GM03348 (cell line): ENCODE measurements at regions not wholly inside any gene's neighbourhood (a gene's known extent, or its start where the extent isn't known, plus 50 kb on each side); places are given as distances from the start of the nearest gene placed in this dataset.
A peak's percentile ranks its signal among the peaks of the same experiment; 100 is the strongest.
"Not testable (repeated sequence)": the region's sequence is repeated elsewhere in the genome, so short reads cannot be mapped to it uniquely, and the experiment has no call there.

Experiments
- DNase-seq: peaks from one replicate; pipeline ENCODE4 v3.0.0; 2012; ENCODE audit warnings: low spot score

GRCh38 chr4:42205541-42205940 lies 53.1 kb upstream of the BEND4 start:
- no peak for DNase-seq

DNA sequence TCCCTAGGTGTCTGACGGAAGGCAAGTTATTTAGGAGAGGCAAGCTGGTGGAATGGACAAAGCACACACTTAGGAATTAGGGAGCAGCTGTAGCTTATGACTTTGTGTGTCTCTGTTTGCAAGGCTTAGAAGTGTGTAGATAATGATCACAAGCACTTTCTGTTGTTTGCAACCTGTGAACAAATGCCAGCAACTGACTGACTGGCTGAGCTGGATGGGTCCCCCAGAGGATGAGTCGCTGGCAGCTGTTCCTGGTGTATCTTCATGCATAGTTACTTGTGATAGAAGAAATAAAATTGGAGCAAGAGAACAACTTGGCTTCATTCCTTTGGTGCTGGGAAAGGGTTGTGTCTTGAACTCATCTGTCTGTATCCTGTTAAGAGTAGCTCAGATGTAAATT lies 64.2 kb upstream of the BEND4 start:
- DNase-seq: no peak

DNA sequence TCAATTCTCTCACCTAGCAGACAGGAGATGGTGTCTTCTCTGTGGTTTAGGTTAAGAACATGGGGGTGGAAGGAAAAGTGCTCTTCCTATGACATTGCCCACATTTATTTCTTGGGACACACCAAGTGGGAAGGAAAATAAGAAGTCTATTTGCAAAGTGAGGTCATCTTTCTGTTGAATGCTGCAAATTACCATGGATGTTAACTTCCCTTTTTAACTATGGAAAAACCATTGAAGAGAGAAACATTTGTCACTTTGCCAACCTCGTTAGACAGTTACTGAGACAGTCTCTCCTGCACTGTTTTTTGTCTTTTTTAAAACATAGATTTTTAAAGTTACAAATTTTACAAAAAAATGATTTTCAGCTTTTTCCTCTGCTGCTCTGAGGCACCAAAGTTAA lies 72.8 kb upstream of the BEND4 start:
- no peak for DNase-seq

GRCh38 chr4:42234817-42235216 lies 82.4 kb upstream of the BEND4 start:
- DNase-seq: no peak

- DNase-seq: no peak
These were observed 83.0 kb upstream of the BEND4 start for GRCh38 chr4:42235304-42236021.

- no peak for DNase-seq
These were observed 84.6 kb upstream of the BEND4 start for GRCh38 chr4:42237010-42237409.

- no peak for DNase-seq
These were observed 85.0 kb upstream of the BEND4 start for GRCh38 chr4:42237451-42237850.

DNA sequence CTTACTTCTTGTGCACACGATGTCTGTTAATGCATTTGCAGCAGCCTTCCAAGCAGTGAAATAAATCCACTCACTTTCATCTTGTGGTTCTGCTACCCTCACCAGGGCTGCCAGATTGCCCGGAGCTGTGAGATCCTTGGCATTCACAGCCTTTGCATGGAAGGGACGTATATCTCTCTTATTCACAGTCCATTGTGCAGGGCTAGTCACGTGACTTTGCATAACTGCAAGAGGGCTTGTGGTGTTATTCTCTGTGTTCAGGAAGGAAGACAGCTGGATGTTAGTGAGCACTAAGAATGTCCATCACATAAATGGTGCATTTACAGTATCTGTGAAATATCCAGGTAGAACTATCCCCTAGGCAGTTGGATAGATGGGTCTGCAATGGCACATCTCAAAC lies 96.5 kb upstream of the BEND4 start:
- DNase-seq: no peak

GRCh38 chr4:42252315-42252714 lies 99.9 kb upstream of the BEND4 start:
- DNase-seq: no peak

GRCh38 chr4:42257645-42258044 lies 105.2 kb upstream of the BEND4 start:
- DNase-seq: not testable (repeated sequence)

DNA sequence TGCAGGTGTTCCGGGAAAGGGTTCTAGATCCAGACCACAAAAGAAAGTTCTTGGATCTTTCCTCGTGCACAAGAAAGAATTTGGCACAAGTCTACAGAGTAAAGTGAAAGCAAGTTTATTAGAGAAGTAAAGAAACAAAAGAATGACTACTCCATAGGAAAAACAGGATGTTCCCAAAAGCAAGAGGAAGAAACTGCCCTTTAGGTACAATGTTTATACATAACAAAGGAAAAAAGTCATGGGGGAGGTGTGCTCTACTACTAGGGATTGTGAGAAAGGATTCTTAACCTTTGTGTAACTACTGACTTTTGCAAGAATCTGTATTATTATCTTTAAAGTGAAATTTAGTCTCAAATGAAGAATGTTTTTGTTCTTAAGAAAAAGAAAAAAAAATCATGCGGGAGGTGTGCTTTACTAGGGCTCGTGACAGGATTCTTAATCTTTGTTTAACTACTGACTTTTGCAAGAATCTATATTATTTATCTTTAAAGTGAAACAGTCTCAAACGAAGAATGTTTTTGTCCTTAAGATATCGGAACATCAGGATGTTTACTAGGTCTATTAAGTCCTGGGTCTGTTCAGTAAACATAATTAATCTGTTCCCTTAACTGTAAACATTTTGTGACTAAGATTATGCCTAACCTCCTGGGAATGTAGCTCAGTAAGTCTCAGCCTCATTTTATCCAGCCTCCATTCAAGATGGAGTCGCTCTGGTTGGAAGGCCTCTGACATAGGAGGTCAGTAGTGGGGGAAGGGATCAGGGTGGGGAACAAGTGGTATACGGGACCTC lies 110.4 kb upstream of the BEND4 start:
- DNase-seq: no peak

DNA sequence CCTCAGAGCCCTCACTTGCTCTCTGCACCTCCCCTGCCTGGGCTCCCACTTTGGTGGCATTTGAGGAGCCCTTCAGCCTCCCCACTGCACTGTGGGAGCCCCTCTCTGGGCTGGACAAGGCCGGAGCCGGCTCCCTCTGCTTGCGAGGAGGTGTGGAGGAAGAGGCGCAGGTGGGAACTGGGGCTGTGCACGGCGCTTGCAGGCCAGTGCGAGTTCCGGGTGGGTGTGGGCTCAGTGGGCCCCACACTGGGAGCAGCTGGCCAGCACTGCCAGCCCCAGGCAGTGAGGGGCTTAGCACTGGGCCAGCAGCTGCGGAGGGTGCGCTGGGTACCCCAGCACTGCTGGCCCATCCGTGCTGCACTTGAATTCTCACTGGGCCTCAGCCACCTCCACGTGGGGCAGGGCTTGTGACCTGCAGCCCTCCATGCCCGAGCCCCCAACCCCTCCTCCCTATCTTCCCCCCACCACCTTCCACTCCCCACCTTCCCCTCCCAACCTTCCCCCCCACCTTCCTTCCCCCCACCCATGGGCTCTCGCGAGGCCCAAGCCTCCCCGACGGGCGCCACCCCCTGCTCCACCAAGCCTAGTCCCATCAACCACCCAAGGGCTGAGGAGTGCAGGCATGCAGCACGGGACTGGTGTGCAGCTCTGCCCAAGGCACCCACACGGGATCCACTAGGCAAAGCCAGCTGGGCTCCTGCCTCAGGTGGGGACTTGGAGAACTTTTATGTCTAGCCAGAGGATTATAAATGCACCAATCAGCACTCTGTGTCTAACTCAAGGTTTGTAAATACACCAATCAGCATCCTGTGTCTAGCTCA lies 113.5 kb upstream of the BEND4 start:
- no peak for DNase-seq

- no peak for DNase-seq
These were observed 115.3 kb upstream of the BEND4 start for GRCh38 chr4:42267724-42268123.

DNA sequence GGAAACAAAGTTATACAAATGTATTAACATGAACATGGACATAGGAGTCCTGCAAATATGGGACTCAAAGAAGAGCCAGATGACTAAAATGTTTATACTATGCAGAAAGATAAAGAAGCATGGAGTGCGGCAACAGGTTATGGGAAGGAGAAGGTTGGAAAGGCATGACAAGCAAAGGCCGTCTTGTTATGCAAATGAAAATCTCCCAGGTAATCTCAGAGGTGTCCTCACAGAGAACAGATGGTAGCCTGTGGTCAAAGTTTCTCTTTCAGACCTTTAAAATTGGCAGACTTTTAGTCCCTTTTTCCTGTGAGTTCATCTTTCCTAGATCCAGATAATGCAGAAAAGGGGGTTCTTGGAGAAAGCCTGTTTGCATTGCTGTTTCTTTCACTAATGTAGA lies 116.4 kb upstream of the BEND4 start:
- no peak for DNase-seq

DNA sequence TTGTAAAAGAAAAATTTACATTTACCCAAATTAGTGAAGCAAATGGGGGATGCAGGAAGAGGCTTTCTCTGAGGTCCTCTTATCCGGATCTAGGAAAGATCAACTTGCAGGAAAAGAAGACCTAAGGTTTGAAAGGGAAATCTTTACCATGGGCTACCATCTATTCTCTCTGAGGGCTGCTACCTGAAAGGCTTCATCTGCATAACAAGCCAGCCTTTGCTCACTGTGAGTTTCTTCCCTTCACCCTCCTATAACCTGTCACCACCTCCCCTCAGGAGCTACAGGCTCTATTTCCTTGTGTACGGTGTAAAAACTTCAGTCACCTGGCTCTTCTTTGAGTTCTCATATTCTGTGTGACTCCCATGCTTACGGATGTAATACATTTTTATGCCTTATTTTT lies 118.6 kb upstream of the BEND4 start:
- no peak for DNase-seq

GRCh38 chr4:42277291-42277690 lies 120.0 kb upstream of the SHISA3 start:
- no peak for DNase-seq

DNA sequence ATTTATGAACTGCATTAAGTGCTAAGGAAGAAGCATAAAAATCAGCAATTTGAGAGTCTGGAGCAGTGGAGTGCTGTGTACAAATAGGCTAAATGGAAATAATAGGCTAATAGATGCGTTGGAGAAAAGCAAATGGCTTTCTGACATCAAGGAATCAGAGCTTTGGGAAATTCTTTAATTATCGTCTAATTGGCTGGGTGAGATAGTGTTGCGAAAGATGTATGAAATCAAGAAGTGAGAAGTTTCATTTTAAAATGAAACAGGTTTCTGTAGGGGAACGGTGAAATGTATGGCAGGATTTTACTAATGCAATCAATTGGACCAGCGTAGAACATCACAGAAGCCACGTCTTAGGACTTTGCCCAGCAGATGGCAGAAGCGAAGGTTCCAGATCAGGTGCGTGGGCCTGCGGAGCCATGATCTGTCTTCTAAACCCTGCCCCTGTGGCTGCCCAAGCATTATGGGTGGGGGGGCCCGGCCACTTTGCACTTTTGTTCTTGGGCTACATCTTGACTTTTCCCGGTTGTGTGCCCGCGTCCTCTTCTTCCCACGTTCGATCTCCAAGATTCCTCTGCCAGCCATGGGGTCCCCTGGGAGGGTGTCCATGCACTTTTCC lies 118.5 kb upstream of the SHISA3 start:
- DNase-seq: no peak

- DNase-seq: peak; percentile 51
These were observed 116.8 kb upstream of the SHISA3 start for GRCh38 chr4:42280327-42281095.

- DNase-seq: no peak
These were observed 115.8 kb upstream of the SHISA3 start for GRCh38 chr4:42281324-42282020.

DNA sequence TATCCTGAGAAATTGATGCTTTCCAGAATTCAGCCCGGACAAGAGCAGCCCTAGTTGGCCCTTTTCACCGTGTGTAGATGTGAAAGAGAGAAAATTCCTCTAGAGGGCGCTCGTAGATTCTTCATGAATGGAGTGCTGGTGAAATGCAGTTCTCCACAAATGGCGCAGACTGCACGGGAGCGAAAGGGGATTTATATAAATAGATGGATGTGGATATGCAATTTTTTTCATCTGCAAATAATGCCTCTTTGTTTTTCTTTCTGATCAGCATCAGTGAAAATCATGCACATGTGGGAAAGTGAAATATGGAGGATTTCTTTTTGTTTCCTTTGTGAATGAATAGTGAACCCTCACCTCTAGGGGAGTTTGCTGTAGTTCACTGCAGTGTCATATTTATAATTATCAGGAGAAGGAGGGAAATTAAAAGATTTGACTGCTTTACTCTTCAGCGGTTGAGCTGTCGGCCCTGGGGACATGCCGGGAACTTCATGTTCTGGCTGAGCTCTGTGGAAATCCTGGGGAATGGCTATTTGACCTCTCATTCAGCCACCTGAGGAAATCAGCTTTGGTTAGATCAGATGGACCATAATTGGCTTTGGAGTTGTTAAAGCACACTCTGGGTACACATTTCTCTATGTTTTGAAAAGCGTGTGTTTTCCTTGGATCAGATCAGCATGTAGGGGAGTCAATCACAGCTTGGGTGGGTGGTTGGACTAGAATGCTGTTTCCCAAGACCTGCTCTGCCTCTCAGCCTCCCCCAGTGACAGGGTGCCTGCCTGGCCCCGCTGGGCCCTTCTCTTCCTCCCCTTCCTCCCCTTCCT lies 115.0 kb upstream of the SHISA3 start:
- DNase-seq: peak; percentile 77
